SK-N-SH (cell line): ENCODE measurements at regions not wholly inside any gene's neighbourhood (a gene's known extent, or its start where the extent isn't known, plus 50 kb on each side); places are given as distances from the start of the nearest gene placed in this dataset.

Source experiments
- CTCF ChIA-PET: fragments of 300-600, 350-600 bp; formaldehyde crosslinking; extraction: SDS; loops from one replicate; lab custom pipeline; 2021; lab: Yijun Ruan, JAX
- POLR2A ChIA-PET: fragments of 350-600 bp; sonication (Branson Sonifier 250); formaldehyde crosslinking; extraction: SDS; loops from one replicate; lab custom pipeline; 2020; ENCODE audit warnings: antibody characterized with exemption, inconsistent platforms; lab: Yijun Ruan, JAX
- DNase-seq: peaks from one replicate; pipeline ENCODE4 v3.0.0; 2012
- H2AFZ ChIP-seq: fragments of 200-600 bp; sonication (generic); 2 replicates; pipeline ENCODE4 v1.8.1; 2016; ENCODE audit warnings: antibody characterized with exemption, mild to moderate bottlenecking, low read depth
- H3F3A ChIP-seq: fragments of 200-600 bp; sonication (generic); replicated peaks from 2 replicates; pipeline ENCODE3; 2016; ENCODE audit warnings: antibody characterized with exemption, mild to moderate bottlenecking; ENCODE audit not compliant: insufficient read depth
- H3K27ac ChIP-seq, 2 experiments: fragments of 200-500 bp in 1 of 2; fragments of 200-600 bp in 1 of 2; sonication (Bioruptor generic) in 1 of 2; sonication (generic), shearing (Covaris generic) in 1 of 2; 2 replicates each; pipeline versions ENCODE4 v1.5.1 to v1.6.1; 2014 to 2016; ENCODE audit warnings: low read depth in 2 of 2, inconsistent platforms in 1 of 2, low read length in 1 of 2, mild to moderate bottlenecking in 1 of 2, mixed read lengths in 1 of 2
- H3K27me3 ChIP-seq: fragments of 200-600 bp; sonication (generic), shearing (Covaris generic); 2 replicates; pipeline ENCODE4 v1.6.1; 2016; ENCODE audit warnings: mixed run types; ENCODE audit not compliant: insufficient read depth
- H3K36me3 ChIP-seq, 2 experiments: fragments of 200-500 bp in 1 of 2; fragments of 200-600 bp in 1 of 2; sonication (Bioruptor generic) in 1 of 2; sonication (generic) in 1 of 2; replicated peaks in 1 of 2; 2 replicates each; pipeline versions ENCODE3 to v1.5.1; 2014 to 2016; ENCODE audit warnings: low read length in 1 of 2, mild to moderate bottlenecking in 1 of 2; ENCODE audit not compliant: insufficient read depth in 2 of 2, control insufficient read depth in 1 of 2
- H3K4me1 ChIP-seq, 2 experiments: fragments of 200-500 bp in 1 of 2; fragments of 200-600 bp in 1 of 2; sonication (Bioruptor generic) in 1 of 2; sonication (generic), shearing (Covaris generic) in 1 of 2; 2 replicates each; pipeline versions ENCODE4 v1.5.1 to v1.6.1; 2014 to 2016; ENCODE audit warnings: low read depth in 1 of 2, low read length in 1 of 2, mixed run types in 1 of 2; ENCODE audit not compliant: insufficient read depth in 2 of 2, control insufficient read depth in 1 of 2
- H3K4me2 ChIP-seq: fragments of 200-600 bp; sonication (generic), shearing (Covaris generic); 2 replicates; pipeline ENCODE4 v1.6.1; 2017; ENCODE audit warnings: mixed run types
- H3K4me3 ChIP-seq, 2 experiments: fragments of 200-500 bp in 1 of 2; fragments of 200-600 bp in 1 of 2; sonication (Bioruptor generic) in 1 of 2; sonication (generic), shearing (Covaris generic) in 1 of 2; 2 replicates each; pipeline versions ENCODE4 v1.5.1 to v1.8.1; 2014 to 2016; ENCODE audit warnings: low read depth in 2 of 2, inconsistent platforms in 1 of 2, low read length in 1 of 2, mild to moderate bottlenecking in 1 of 2, mixed read lengths in 1 of 2, moderate library complexity in 1 of 2
- H3K79me2 ChIP-seq: fragments of 200-600 bp; sonication (generic); 2 replicates; pipeline ENCODE4 v1.8.1; 2017; ENCODE audit warnings: mild to moderate bottlenecking; ENCODE audit not compliant: insufficient read depth
- H3K9ac ChIP-seq: fragments of 200-600 bp; sonication (generic); 2 replicates; pipeline ENCODE4 v1.6.1; 2017; ENCODE audit warnings: mixed run types
- H3K9me2 ChIP-seq: fragments of 200-600 bp; sonication (generic); 2 replicates; pipeline ENCODE4 v1.6.1; 2017; ENCODE audit warnings: mixed run types
- H3K9me3 ChIP-seq: fragments of 200-600 bp; sonication (generic); 2 replicates; pipeline ENCODE4 v1.6.1; 2017; ENCODE audit warnings: mixed run types, mild to moderate bottlenecking, moderate library complexity
- H4K20me1 ChIP-seq: fragments of 200-600 bp; sonication (generic); 2 replicates; pipeline ENCODE4 v1.6.1; 2017; ENCODE audit warnings: mild to moderate bottlenecking, mixed run types; ENCODE audit not compliant: insufficient read depth
- ELF1 ChIP-seq: IDR thresholded peaks from 2 replicates; pipeline ENCODE4 v1.4.0; 2012
- GATA2 ChIP-seq: sonication (generic); formaldehyde crosslinking; IDR thresholded peaks from 2 replicates; pipeline ENCODE4 v1.5.0; 2020; ENCODE audit warnings: mild to moderate bottlenecking, missing genetic modification reagents
- RCOR1 ChIP-seq: fragments of 150-350 bp; IDR thresholded peaks from 2 replicates; pipeline ENCODE4 v1.6.1; 2017; ENCODE audit warnings: antibody characterized with exemption, low read length
- RFX5 ChIP-seq: IDR thresholded peaks from 2 replicates; pipeline ENCODE4 v1.6.1; 2012; ENCODE audit warnings: mild to moderate bottlenecking, improper control_type of control experiment, low read length
- SMC3 ChIP-seq: IDR thresholded peaks from 2 replicates; pipeline ENCODE4 v1.6.1; 2012; ENCODE audit warnings: low read depth, low read length, improper control_type of control experiment
- TEAD4 ChIP-seq: IDR thresholded peaks from 2 replicates; pipeline ENCODE4 v1.4.0; 2012; ENCODE audit warnings: mild to moderate bottlenecking, borderline replicate concordance; ENCODE audit not compliant: insufficient read depth
- YY1 ChIP-seq: IDR thresholded peaks from 2 replicates; pipeline ENCODE4 v1.4.0; 2012; ENCODE audit warnings: low read depth, mild to moderate bottlenecking
- WGBS: methylation state at CpG from one replicate; pipeline ENCODE4 v1.1.6; 2017; ENCODE audit warnings: low lambda C conversion rate; 5-methylcytosine and 5-hydroxymethylcytosine counted together
- TF ChIP-seq, protein P1 (sequence below): fragments of 200-600 bp; sonication (generic); IDR thresholded peaks from 2 replicates; pipeline ENCODE4 v1.6.1; 2017; ENCODE audit warnings: antibody characterized with exemption, mild to moderate bottlenecking, moderate library complexity
- TF ChIP-seq, protein P2 (sequence below): IDR thresholded peaks from 2 replicates; pipeline ENCODE4 v1.4.0; 2012; ENCODE audit warnings: low read depth
- TF ChIP-seq, protein P3 (sequence below): IDR thresholded peaks from 2 replicates; pipeline ENCODE4; 2012
- TF ChIP-seq, protein P4 (sequence below): fragments of 150-350 bp; IDR thresholded peaks from 2 replicates; pipeline ENCODE4 v1.6.1; 2016; ENCODE audit warnings: mild to moderate bottlenecking, low read depth, low read length

DNA sequence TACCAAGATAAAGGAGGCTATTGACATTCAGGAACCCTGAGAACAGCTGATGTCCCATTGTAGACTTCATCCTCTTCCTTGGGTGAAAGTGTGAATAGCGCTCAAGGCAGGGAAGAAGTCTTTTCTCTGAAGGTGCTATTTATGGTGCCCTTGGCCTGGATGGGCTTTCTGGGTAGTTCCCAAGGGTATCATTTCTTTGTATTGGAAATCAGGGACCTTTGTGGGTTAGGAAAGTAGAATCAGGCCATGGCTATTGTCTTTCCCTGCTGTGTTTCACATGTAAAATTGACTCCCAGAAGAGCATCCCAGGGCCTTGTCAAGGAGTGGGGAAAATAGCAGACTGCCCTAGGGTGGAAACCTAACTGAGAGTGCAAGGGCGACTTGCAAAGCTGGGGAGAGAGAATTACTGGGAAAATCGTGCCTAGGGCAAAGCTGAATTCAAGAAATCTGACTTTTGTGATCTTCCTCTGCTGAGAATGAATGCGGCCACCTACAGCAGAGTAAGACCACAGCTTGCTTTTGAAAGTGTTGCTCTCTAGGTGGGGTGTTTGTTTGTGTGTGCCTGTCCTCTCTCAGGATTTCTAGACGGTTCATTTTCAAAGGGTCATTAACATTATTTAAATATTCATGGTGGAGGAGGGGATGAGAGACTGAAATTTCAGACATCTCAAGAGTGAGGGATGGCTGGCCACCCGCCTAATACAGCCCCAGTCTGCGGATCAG, 160.6 kb downstream of the C9orf152 start:
- Histone ChIP-seq H3K36me3 (no peaks in the 10 kb centered on the region), H3K4me1 (peaks cover 6 to 10% of the 10 kb centered on the region in 2 experiments; a peak in 2 of 4 replicates), H3K27ac (no peak overlapping the region), H3K4me3 (no peak overlapping the region), H3K9me2 (no peaks in the 10 kb centered on the region), H3K79me2 (peaks cover 43% of the 10 kb centered on the region), H3K4me2 (peak overlapping the region; percentile 96; the same call in 1 of the 2 replicates), H3K9me3 (no peaks in the 10 kb centered on the region), H3K9ac (no peak overlapping the region), H2AFZ (no peak overlapping the region), H3F3A (peaks cover 26% of the 10 kb centered on the region), H3K27me3 (no peaks in the 10 kb centered on the region), H4K20me1 (peaks cover 12% of the 10 kb centered on the region)
- no peak for DNase-seq
- TF ChIP-seq TEAD4 = no peak
- TF ChIP-seq SMC3 = no peak
- no peak for TF ChIP-seq ELF1
- TF ChIP-seq, protein P1, sequence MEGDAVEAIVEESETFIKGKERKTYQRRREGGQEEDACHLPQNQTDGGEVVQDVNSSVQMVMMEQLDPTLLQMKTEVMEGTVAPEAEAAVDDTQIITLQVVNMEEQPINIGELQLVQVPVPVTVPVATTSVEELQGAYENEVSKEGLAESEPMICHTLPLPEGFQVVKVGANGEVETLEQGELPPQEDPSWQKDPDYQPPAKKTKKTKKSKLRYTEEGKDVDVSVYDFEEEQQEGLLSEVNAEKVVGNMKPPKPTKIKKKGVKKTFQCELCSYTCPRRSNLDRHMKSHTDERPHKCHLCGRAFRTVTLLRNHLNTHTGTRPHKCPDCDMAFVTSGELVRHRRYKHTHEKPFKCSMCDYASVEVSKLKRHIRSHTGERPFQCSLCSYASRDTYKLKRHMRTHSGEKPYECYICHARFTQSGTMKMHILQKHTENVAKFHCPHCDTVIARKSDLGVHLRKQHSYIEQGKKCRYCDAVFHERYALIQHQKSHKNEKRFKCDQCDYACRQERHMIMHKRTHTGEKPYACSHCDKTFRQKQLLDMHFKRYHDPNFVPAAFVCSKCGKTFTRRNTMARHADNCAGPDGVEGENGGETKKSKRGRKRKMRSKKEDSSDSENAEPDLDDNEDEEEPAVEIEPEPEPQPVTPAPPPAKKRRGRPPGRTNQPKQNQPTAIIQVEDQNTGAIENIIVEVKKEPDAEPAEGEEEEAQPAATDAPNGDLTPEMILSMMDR = no peak
- TF ChIP-seq, protein P2, sequence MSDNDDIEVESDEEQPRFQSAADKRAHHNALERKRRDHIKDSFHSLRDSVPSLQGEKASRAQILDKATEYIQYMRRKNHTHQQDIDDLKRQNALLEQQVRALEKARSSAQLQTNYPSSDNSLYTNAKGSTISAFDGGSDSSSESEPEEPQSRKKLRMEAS = no peak
- TF ChIP-seq, protein P3, sequence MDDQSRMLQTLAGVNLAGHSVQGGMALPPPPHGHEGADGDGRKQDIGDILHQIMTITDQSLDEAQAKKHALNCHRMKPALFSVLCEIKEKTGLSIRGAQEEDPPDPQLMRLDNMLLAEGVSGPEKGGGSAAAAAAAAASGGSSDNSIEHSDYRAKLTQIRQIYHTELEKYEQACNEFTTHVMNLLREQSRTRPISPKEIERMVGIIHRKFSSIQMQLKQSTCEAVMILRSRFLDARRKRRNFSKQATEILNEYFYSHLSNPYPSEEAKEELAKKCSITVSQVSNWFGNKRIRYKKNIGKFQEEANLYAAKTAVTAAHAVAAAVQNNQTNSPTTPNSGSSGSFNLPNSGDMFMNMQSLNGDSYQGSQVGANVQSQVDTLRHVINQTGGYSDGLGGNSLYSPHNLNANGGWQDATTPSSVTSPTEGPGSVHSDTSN = no peak
- no peak for TF ChIP-seq YY1
- TF ChIP-seq, protein P4, sequence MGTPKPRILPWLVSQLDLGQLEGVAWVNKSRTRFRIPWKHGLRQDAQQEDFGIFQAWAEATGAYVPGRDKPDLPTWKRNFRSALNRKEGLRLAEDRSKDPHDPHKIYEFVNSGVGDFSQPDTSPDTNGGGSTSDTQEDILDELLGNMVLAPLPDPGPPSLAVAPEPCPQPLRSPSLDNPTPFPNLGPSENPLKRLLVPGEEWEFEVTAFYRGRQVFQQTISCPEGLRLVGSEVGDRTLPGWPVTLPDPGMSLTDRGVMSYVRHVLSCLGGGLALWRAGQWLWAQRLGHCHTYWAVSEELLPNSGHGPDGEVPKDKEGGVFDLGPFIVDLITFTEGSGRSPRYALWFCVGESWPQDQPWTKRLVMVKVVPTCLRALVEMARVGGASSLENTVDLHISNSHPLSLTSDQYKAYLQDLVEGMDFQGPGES = no peak
- no peak for TF ChIP-seq RCOR1
- no peak for TF ChIP-seq RFX5
- ChIA-PET POLR2A (no interaction called here), CTCF (interaction anchor here (0.6 to 0.9 kb wide), 2 partner anchors 134 to 144 kb away, joined by 3 read pairs; no protein-coding TSS in a partner anchor)
- 78% methylated on average over 7 of the region's 7 CpGs for WGBS

DNA sequence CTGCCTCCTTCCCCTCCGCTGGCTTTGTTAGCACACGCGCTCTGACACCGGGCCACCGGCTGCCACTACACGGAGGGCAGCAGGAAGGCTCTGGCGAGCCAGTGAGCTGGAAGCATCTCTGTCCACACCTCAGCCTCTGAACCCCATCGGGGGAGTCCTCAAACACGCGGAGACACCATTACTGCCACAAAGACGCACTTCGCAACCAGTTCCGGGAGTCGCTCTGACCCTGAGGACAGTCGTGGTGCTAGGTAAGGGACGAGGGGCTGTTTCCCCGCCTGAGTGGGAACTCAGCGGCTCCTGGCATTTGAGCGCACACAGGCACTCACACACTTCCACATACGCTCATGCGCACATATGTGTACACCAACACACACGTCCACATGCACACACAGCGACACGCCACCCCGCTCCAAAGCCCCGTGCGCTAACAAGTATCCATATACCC, 160.0 kb downstream of the C9orf152 start:
- peaks cover 17% of the 10 kb centered on the region for H4K20me1 ChIP-seq
- peaks cover 6 to 10% of the 10 kb centered on the region in 2 experiments; a peak in 2 of 4 replicates for H3K4me1 ChIP-seq
- H3K9ac ChIP-seq = peak overlapping the region; percentile 100; the same call in 1 of the 2 replicates
- H3K36me3 ChIP-seq = no peaks in the 10 kb centered on the region
- no peaks in the 10 kb centered on the region for H3K27me3 ChIP-seq
- H3K79me2 ChIP-seq = peaks cover 48% of the 10 kb centered on the region
- H3F3A ChIP-seq = peaks cover 26% of the 10 kb centered on the region
- H2AFZ ChIP-seq = 0 out of 2 replicates have a peak overlapping the region, but pooled peaks have one; percentile 37
- peak overlapping the region; percentile 96; the same call in 1 of the 2 replicates for H3K4me2 ChIP-seq
- no peak overlapping the region for H3K27ac ChIP-seq
- peak; percentile 58 for DNase-seq
- H3K4me3 ChIP-seq = peak overlapping the region; percentile 72 to 97
- POLR2A ChIA-PET = no interaction called here
- no peaks in the 10 kb centered on the region for H3K9me3 ChIP-seq
- 45% methylated on average over 12 of the region's 27 CpGs for WGBS
- TF ChIP-seq GATA2 (no peak), TEAD4 (no peak)
- TF ChIP-seq, protein P2 = peak; percentile 44; the same call in 1 of the 2 replicates
- TF ChIP-seq, all 33 proteins: peak for 1
- CTCF ChIA-PET = no interaction called here
- H3K9me2 ChIP-seq = no peaks in the 10 kb centered on the region
